NOMO-1 treated with DMSO at 0.1 percent for 48 hours (cell line): ENCODE measurements at regions not wholly inside any gene's neighbourhood (a gene's known extent, or its start where the extent isn't known, plus 50 kb on each side); places are given as distances from the start of the nearest gene placed in this dataset.
"Not testable (repeated sequence)": the region's sequence is repeated elsewhere in the genome, so short reads cannot be mapped to it uniquely, and the experiment has no call there.

Experiments
- DNase-seq: peaks from one replicate; lab custom pipeline; 2025; ENCODE audit not compliant: unreplicated experiment; lab: John Stamatoyannopoulos, UW

GRCh38 chr1:191453487-191453886 is 704.8 kb upstream of the RGS18 start:
- DNase-seq, result no peak

GRCh38 chr1:191457889-191458288 is 700.4 kb upstream of the RGS18 start:
- DNase-seq, result no peak

- no peak for DNase-seq
Measured at GRCh38 chr1:191460234-191460633, 698.0 kb upstream of the RGS18 start.

GRCh38 chr1:191483988-191484387 is 674.3 kb upstream of the RGS18 start:
- no peak for DNase-seq

GRCh38 chr1:191490303-191490702 is 668.0 kb upstream of the RGS18 start:
- DNase-seq, result no peak

GRCh38 chr1:191495040-191495439 is 663.2 kb upstream of the RGS18 start:
- DNase-seq, result no peak

- DNase-seq, result no peak
Measured at GRCh38 chr1:191498318-191498717, 659.9 kb upstream of the RGS18 start.

GRCh38 chr1:191498825-191499224 is 659.4 kb upstream of the RGS18 start:
- no peak for DNase-seq

GRCh38 chr1:191504999-191505398 is 653.3 kb upstream of the RGS18 start:
- DNase-seq, result no peak

GRCh38 chr1:191508239-191508638 is 650.0 kb upstream of the RGS18 start:
- DNase-seq, result no peak

GRCh38 chr1:191511480-191511879 is 646.8 kb upstream of the RGS18 start:
- DNase-seq, result not testable (repeated sequence)

- DNase-seq, result no peak
Measured at GRCh38 chr1:191517826-191518225, 640.4 kb upstream of the RGS18 start.

GRCh38 chr1:191519519-191519918 is 638.7 kb upstream of the RGS18 start:
- DNase-seq, result no peak

- no peak for DNase-seq
Measured at GRCh38 chr1:191520345-191520744, 637.9 kb upstream of the RGS18 start.

GRCh38 chr1:191525944-191526343 is 632.3 kb upstream of the RGS18 start:
- not testable (repeated sequence) for DNase-seq

- DNase-seq, result no peak
Measured at GRCh38 chr1:191528275-191528674, 630.0 kb upstream of the RGS18 start.

- DNase-seq, result no peak
Measured at GRCh38 chr1:191530928-191531327, 627.3 kb upstream of the RGS18 start.

GRCh38 chr1:191533254-191533653 is 625.0 kb upstream of the RGS18 start:
- no peak for DNase-seq

- no peak for DNase-seq
Measured at GRCh38 chr1:191536791-191537429, 621.4 kb upstream of the RGS18 start.

GRCh38 chr1:191541758-191542157 is 616.5 kb upstream of the RGS18 start:
- no peak for DNase-seq

GRCh38 chr1:191542444-191542843 is 615.8 kb upstream of the RGS18 start:
- DNase-seq, result no peak

- no peak for DNase-seq
Measured at GRCh38 chr1:191546803-191547202, 611.5 kb upstream of the RGS18 start.

GRCh38 chr1:191551019-191551418 is 607.2 kb upstream of the RGS18 start:
- no peak for DNase-seq
